Parathyroid adenoma (tissue), 2 donors: ENCODE measurements at regions not wholly inside any gene's neighbourhood (a gene's known extent, or its start where the extent isn't known, plus 50 kb on each side); places are given as distances from the start of the nearest gene placed in this dataset.

Experiments used
- H2AFZ ChIP-seq: fragments of 300-600 bp; sonication (generic); one replicate; pipeline ENCODE4 v1.7.0; 2017; ENCODE audit warnings: antibody characterized with exemption, mild to moderate bottlenecking
- H3K27ac ChIP-seq: fragments of 300-600 bp; sonication (generic); one replicate; pipeline ENCODE4 v1.7.0; 2017
- H3K27me3 ChIP-seq: fragments of 300-600 bp; sonication (generic); one replicate; pipeline ENCODE4 v1.7.0; 2017; ENCODE audit warnings: low read length; ENCODE audit not compliant: control insufficient read depth, insufficient read depth
- H3K36me3 ChIP-seq: fragments of 300-600 bp; sonication (generic); one replicate; pipeline ENCODE4 v1.7.0; 2017; ENCODE audit warnings: low read length; ENCODE audit not compliant: control insufficient read depth, insufficient read depth
- H3K4me1 ChIP-seq: fragments of 300-600 bp; sonication (generic); one replicate; pipeline ENCODE4 v1.7.0; 2017; ENCODE audit warnings: control low read depth
- H3K4me2 ChIP-seq: fragments of 300-600 bp; sonication (generic); one replicate; pipeline ENCODE4 v1.7.0; 2017; ENCODE audit warnings: low read length
- H3K4me3 ChIP-seq: fragments of 300-600 bp; sonication (generic); one replicate; pipeline ENCODE4 v1.7.0; 2017; ENCODE audit warnings: low read depth, low read length
- H3K79me2 ChIP-seq: fragments of 300-600 bp; sonication (generic); one replicate; pipeline ENCODE4 v1.7.0; 2017; ENCODE audit warnings: control low read depth
- H3K9ac ChIP-seq: fragments of 300-600 bp; sonication (generic); one replicate; pipeline ENCODE4 v1.7.0; 2017; ENCODE audit warnings: mild to moderate bottlenecking
- H3K9me3 ChIP-seq: fragments of 300-600 bp; sonication (generic); one replicate; pipeline ENCODE4 v1.7.0; 2017; ENCODE audit warnings: low read length; ENCODE audit not compliant: control insufficient read depth
- TF ChIP-seq, protein P1 (sequence below): fragments of 300-600 bp; sonication (generic); IDR thresholded peaks from one replicate; pipeline ENCODE4 v1.7.0; 2017; ENCODE audit warnings: antibody characterized with exemption, mild to moderate bottlenecking
- donor health status: primary hyperparathyroidism.

DNA sequence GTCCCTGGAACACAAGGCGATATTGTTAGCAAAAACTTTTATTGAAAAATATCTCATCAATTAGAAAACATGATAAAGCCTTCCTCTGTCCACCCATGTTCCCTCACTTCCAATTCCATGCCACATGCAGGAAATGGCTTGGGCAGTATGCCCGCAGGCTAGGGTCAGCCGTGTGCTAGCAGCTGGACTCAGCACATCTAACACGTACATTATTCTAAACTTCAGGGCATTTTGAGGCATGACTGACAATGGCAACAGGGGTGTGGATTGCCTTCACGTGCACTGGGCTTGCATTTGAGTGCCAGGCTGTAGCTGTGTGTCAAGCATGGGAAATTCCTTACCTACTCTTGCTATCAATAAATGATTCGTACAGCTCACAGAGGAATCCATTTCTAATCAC, 642.1 kb downstream of the INHBA start:
- no peaks in the 10 kb centered on the region for H3K79me2 ChIP-seq
- H2AFZ ChIP-seq: no peak overlapping the region
- no peaks in the 10 kb centered on the region for H3K4me1 ChIP-seq
- TF ChIP-seq, protein P1, sequence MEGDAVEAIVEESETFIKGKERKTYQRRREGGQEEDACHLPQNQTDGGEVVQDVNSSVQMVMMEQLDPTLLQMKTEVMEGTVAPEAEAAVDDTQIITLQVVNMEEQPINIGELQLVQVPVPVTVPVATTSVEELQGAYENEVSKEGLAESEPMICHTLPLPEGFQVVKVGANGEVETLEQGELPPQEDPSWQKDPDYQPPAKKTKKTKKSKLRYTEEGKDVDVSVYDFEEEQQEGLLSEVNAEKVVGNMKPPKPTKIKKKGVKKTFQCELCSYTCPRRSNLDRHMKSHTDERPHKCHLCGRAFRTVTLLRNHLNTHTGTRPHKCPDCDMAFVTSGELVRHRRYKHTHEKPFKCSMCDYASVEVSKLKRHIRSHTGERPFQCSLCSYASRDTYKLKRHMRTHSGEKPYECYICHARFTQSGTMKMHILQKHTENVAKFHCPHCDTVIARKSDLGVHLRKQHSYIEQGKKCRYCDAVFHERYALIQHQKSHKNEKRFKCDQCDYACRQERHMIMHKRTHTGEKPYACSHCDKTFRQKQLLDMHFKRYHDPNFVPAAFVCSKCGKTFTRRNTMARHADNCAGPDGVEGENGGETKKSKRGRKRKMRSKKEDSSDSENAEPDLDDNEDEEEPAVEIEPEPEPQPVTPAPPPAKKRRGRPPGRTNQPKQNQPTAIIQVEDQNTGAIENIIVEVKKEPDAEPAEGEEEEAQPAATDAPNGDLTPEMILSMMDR: no peak
- H3K36me3 ChIP-seq: no peaks in the 10 kb centered on the region
- H3K27me3 ChIP-seq: no peaks in the 10 kb centered on the region
- no peak overlapping the region for H3K4me3 ChIP-seq
- H3K9me3 ChIP-seq: no peaks in the 10 kb centered on the region
- H3K4me2 ChIP-seq: no peak overlapping the region
- H3K27ac ChIP-seq: no peak overlapping the region
- no peak overlapping the region for H3K9ac ChIP-seq

DNA sequence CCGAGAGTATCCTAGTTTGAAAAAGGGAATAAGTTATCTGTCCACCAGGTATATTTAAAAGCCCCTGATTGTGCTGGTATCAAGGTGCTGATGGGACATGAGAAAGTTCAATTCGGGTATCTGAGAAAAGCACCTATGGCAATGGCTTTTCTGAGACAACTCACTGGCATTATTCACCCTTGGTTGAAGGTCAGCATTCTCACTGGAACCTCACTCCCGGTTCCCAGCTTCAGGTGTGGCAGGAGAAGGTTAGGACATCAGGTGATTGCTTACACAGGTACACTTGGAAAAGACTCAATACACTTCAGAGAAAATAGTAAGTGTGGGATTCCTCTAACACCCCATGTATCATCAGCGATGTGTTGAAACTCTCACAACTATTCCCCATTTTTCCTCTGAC, 643.1 kb downstream of the INHBA start:
- Histone ChIP-seq H3K4me3 (no peak overlapping the region), H3K79me2 (no peaks in the 10 kb centered on the region), H3K27ac (no peak overlapping the region), H3K4me1 (no peaks in the 10 kb centered on the region), H3K4me2 (no peak overlapping the region), H3K36me3 (no peaks in the 10 kb centered on the region), H3K9ac (no peak overlapping the region), H3K9me3 (no peaks in the 10 kb centered on the region), H3K27me3 (no peaks in the 10 kb centered on the region), H2AFZ (no peak overlapping the region)
- TF ChIP-seq, protein P1: no peak

DNA sequence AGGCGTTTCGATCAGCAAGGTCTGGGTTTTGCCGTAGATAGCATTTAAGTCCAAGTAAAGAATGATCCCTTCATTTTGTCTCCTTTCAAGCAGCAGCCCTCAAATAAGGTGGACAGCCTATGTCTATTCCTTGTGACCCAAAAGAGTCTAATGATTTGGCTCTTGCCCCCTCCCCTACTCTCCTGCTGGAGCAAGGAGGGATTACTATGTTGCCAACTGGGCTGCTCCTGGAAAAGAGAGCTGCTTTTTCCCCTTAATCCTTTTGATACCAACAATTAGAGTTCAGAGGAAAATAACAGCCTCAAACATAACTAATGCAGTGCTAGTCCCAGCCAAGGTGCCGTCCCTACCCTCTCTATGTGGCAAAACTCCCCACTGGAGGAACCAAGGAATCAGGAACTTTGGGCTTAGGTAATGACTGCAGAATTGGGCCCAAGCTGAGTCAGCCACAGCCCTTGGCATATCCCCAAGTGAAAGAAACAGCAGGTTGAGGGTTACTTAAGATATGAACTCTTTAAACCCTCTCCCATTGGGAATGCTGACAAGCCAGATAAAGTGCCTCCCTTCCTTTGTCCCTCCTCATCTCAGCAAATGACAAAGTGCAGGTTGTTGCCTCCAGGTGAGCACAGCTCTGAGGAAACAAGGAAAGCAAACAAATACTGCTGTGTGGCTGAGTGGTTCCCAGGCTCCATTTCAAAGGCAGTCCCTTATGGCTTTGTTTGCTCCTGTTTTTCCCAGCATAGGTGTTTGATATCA, 643.7 kb downstream of the INHBA start:
- H2AFZ ChIP-seq: no peak overlapping the region

DNA sequence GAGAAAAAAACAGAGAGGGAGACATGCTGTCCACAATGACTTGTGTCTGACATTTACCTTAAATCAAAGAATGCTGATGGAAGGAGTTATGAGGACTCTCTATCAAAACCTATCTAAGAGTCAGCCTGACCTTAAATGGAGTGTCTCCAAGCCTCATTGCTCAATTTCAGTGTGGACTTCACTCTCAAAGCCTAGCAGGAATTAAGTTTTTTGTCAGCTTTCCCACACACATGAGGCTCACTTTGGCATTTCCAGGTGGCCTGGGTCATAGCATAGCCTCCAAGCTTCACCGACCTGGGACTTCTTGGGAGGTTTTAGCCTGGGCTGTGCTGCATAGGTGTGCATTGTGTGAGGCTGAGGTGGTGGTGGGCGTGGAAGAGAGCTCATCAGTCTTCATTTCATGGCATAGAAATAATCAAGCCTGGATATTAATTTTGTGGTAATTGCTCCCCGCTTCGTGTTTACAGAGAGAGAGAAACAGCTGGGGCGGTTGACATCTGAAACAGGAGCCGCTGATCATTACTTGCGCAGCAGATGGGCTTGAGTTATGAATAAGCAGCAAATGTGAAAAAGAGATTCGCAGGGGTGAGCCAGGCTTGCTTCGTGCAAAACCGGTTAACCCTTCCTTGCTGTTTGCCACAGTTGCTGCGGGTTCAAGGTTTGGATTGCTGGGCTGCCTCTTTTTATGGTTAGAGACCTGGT, 647.8 kb downstream of the INHBA start:
- Histone ChIP-seq H3K79me2 (no peaks in the 10 kb centered on the region), H3K9ac (no peak overlapping the region), H3K4me1 (no peaks in the 10 kb centered on the region), H3K27ac (no peak overlapping the region), H3K36me3 (no peaks in the 10 kb centered on the region), H3K9me3 (no peaks in the 10 kb centered on the region), H3K27me3 (no peaks in the 10 kb centered on the region), H3K4me2 (no peak overlapping the region), H3K4me3 (no peak overlapping the region), H2AFZ (no peak overlapping the region)
- TF ChIP-seq, protein P1: no peak

More for the DNA sequence above, 643.7 kb downstream of the INHBA start:
- Histone ChIP-seq H3K27ac (no peak overlapping the region), H3K27me3 (no peaks in the 10 kb centered on the region), H3K9ac (no peak overlapping the region), H3K4me3 (no peak overlapping the region), H3K4me1 (no peaks in the 10 kb centered on the region), H3K36me3 (no peaks in the 10 kb centered on the region), H3K4me2 (no peak overlapping the region), H3K9me3 (no peaks in the 10 kb centered on the region), H3K79me2 (no peaks in the 10 kb centered on the region)
- TF ChIP-seq, protein P1: no peak
